Stimulated activated CD8-positive, alpha-beta memory T cell treated with anti-CD3 and anti-CD28 coated beads, Interleukin-4, amount 100 ng/mL, for 1 hour (primary cell): ENCODE measurements at regions not wholly inside any gene's neighbourhood (a gene's known extent, or its start where the extent isn't known, plus 50 kb on each side); places are given as distances from the start of the nearest gene placed in this dataset.
A peak's percentile ranks its signal among the peaks of the same experiment; 100 is the strongest.

Experiments
- DNase-seq, 2 donors: peaks; one replicate each; pipeline ENCODE4 v3.0.0-alpha.2; 2020; ENCODE audit warnings: low read depth in 2 of 2, low spot score in 1 of 2

DNA sequence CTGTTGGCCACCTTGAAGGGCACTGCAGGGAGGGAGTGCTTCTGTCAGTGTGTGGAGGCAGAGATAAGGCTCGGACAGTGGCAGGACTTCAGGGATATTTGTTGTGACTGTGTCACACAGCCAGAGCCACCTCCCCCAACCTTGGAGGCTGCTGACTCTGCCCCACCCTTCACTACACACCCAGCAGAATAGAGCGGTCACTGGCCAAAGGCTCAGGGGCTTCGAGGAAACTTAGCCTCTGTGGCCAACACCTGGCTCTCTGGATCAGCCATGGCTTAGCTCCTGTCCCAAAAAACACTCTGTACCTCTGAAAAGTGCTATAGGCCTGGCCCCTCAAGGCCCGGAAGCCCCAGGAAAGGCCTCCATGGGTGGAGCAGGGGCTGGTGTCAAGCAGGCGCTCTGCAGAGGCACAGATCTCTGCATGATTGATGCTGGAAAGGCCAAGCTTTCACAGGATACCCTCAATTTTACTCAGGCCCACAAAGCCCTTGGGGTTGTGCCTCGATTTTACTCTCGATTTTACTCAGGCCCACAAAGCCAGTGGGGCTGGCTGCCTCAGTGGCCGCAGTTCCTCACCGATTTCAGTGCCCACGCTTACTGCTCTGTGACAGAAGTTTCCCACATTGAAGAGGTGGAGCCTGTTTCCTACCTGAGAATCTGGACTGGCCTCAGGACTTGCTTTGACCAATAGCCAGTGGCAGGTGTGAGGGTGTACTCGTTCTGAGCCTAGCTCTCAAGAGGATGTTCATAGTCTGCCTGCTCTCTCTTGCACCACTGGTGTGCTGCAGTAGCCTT lies 113.2 kb upstream of the GPR26 start:
- DNase-seq = no peak

DNA sequence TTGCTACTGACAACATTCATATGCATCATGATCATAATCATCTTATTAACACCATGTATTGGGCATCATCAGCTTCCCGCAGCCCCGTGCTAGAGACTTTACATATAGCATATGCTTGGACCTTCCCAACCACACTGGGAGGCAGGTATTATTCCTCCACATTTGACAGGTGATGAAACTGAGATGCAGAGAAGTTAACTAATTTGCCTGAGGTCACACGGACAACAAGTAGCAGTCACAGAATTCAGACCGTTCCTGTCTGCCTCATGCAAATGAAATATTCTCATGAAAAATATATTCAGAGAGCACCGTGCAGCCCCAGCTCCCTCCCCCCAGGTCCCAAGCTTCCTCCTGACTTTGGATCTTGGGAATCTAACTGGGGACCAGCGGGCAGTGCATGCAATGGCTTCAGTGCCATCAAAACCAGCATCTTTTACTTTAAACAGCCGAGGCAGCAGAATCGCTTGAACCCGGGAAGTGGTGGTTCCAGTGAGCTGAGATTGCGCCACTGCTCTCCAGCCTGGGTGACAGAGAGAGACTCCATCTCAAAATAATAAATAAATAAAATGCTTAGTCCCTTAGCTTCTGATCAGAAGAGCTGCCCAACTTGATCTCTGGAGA lies 112.2 kb upstream of the GPR26 start:
- no peak for DNase-seq

DNA sequence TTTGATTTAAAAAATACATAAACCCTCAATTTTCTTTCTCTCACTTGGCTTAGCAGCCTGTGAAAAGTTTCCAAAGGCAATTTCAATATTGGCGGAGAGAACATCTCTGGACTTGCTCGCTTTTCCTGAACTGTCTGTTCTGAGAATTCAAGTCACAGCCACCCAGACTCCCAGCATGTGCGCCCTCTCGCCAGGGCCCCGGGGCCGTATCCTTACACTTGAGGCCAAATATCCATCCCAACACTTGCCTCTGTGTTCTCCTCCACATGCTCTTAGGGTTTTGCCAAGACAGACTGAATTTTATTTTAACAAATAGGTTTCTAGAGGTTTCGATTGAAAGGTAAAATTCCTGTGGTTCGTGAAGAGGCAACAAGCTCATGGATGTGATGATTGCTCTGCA lies 111.5 kb upstream of the GPR26 start:
- no peak for DNase-seq

DNA sequence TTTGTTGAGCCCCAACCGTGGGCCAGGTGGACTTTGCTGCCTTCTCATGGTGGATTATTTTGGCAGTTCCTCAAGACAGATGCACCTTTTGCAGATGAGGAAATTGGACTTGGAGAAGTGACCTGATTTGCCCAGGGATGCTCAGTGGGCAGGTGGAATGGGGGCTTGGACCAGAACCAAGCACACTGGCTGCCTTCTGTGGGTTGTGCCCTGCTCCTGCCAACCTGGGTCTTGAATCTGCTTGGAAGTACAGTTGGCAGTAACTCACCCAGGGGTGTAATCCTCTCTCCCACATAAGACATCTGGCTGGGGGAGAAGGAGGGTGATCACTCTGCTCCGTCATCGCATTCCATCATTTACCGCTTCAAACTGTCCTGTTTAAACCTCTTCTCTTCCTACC lies 110.5 kb upstream of the GPR26 start:
- no peak for DNase-seq

DNA sequence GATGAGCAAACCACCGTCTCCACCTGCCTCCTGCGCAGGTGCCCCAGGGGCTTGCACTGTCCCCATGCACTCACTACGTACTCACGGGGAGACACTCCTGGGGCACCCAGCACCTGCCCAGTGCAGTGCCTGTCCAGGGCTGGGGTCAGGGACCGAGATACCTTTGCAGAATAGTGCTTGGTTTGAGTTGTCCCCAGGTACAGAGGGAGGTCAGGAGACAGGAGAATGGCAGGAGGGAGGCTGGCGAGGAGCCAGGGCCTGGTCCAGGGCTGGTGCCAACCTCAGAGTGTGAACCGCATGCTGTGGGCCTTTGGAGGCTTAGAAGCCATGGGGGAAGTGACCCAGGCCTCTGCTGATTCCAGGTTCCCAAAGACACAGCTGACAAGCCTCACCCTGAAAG lies 110.1 kb upstream of the GPR26 start:
- no peak for DNase-seq

DNA sequence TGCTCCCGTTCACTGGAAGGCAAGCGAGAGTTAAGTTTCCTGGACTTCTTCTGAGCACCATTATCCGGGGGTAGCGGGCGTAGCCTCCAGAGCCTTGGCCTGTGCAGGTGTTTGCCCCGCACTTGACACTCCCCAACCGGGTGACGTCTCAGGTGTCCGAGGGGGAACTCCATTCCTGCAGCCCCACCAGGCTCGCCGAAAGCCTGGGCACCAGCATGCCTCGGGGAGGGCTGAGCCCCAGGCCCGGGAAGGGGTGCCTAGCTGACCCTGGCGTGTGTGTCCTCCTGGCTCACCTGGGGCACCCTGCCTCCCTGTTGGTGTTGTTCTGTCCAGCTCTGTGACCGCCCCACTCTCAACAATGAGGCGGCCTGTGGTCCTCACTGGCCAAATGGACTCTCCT lies 109.4 kb upstream of the GPR26 start:
- no peak for DNase-seq

DNA sequence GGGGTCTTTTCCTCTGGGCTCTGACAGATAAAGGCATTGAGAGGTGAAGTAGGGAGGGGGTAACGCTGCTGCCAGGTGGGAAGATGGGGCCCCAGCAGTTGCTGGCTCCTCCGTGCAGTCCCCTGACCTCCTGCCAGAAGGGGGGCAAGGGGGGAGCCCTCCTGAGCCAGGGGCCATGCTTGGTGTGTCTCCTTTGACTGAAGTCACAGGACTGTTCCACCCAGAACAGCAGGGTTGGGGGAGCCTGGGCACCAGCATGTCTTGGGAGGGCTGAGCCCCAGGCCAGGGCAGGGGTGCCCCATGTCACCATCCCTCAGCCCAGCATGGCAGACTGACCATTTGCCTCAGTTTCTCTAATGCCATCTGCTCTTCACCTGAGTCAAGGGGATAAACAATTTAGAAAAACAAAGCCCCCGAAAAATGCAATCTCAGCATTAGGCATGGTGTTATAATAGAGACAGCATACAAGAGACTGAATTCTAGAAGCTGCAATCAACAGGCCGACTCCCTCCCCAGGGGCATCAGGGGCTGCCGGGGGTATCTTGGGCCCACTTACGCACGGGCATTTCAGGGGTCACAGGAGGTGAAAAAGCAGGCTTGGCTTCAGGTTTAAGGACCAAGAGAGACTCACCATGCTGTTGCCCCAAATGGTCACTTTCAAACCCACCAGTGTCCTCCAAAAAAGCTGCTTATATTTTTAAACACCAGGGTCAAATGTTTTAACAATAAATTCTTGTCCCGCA lies 108.6 kb upstream of the GPR26 start:
- no peak for DNase-seq

DNA sequence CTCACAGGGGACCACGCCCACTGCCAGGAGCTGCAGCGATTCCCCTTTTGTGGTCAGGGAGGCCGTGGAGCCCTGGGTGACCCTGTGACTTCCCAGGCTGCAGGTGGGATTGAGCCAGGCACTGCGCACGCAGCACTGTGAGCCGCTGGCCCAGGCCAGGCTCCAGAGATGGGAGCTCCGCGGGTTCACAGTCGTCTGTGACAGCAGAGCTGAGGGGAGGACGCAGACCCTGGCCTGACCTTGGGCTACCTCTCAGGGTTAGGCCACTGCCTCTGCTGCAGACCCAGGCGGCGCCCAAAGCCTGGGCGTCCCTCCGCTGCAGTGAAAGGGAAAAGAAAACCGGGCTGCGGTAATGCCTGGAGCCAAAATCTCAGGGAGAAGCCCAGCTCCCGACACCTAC lies 107.5 kb upstream of the GPR26 start:
- DNase-seq = no peak

DNA sequence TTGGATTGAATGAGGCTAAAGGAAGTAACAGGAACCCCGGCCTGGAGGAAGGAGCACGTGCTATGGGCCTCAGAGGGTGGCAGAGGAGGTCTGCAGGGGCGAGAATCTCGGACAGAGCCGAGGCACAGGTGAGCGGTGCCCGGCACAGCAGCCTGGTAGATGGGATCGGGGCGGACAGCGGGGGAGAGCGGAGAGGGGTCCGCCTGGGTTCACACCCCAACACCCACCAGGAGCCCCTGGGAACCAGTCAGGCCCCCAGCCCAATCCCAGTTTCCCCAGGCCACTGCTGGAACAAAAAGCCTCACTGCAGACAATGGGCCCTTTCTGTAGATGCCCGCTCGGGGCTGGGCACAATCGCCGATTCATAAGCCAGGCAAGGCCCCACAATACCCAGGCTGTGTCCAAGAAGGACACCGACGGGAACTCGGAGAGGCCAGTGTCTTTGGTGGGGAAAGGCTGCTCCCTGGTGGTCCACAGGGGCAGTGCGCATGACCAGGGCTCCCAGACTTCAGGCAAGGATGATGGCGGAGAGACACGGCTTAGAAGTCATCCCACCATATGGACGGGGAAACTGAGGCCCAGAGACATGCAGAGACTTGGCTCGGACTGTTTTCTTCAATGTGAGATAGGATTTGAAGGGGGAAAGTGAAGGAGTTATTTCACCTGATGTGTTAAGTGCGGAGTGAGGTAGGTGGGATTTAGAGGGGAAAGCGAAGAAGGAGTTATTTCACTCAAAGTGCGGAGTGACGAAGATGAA lies 106.9 kb upstream of the GPR26 start:
- DNase-seq = peak; percentile 23 to 41

DNA sequence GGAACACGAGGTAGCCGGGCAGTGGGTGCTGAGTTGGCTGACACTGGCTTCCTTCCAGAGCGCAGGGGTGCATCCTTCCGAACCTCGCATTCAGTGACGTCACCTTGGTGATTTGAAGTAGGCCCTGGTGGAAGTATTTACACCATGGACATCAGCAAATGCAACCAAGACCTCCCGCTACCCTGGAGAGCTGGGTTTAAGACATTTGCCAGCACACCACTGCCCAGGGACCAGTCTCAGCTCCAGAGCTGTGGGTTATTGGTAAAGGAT lies 106.4 kb upstream of the GPR26 start:
- DNase-seq = no peak

DNA sequence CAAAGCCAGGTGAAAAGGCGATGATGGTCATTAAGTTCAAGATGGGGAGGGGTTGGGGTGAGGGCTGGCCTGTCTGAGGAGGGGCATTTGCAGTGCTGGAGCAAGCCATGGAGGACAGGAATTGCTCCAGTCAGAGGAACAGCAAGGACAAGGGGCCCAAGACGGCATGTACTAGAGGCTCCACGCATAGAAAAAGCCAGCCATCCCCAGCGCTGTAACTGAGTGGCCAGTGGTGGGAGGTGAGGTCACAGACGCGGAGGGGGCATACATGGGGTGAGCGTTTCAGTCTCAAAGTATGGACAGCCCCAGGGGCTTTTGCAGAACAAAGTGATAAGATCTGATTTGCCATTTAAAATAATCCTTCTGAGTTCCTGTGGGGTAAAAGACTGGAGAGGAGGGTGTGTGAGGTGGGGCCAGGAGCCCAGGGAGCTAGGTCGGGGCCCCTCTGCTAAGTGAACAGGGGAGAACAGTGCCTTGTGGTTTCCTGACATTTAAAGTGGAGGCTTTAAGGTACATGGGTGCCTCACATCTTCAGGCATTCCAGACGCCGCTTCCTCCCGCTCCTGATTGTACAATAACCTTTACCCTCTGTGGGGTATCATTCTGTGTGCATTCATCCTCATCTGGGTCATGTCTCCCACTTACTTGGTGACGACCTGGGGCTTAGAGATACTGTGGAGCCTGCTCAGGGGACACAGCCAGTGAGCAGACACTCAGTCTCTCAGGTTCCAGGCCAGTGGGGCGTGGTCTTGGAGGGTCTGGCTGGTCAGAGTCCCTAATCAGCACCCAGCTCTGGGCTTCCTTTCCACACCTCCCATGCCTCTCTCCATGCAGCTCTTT lies 105.6 kb upstream of the GPR26 start:
- no peak for DNase-seq

DNA sequence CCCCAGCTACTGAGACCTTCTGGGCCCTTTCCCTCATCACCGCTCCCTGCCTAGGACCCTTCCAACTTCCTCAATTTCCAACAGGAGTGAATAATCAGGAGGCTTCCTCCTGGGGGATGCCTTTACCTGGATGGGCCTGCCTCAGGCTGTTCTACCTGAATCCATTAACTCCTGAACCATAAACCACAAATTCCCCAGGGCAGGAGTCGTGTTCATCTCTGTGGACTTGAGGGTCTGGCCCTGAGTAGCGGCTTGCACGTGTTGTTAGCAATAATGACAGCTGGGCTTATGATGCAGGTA lies 105.1 kb upstream of the GPR26 start:
- DNase-seq = no peak

DNA sequence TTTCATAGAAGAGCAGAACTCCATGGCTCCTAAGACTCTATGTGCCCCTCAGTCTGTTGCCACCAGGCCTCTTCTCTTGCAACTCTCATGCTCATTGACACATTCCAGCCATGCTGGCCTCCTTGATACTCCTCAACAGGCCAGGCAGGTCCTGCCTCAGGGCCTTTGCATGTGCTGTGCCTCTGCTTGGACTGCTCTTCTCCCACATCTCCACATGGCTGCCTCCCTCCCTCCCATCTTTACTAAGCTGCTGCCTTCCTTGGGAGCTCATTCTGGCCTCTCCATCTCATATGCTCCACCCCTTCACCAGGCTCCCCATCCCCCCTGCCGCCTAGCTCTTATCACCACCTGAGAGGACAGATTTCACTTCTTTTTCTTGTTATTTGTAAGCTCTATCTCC lies 103.8 kb upstream of the GPR26 start:
- DNase-seq = no peak

DNA sequence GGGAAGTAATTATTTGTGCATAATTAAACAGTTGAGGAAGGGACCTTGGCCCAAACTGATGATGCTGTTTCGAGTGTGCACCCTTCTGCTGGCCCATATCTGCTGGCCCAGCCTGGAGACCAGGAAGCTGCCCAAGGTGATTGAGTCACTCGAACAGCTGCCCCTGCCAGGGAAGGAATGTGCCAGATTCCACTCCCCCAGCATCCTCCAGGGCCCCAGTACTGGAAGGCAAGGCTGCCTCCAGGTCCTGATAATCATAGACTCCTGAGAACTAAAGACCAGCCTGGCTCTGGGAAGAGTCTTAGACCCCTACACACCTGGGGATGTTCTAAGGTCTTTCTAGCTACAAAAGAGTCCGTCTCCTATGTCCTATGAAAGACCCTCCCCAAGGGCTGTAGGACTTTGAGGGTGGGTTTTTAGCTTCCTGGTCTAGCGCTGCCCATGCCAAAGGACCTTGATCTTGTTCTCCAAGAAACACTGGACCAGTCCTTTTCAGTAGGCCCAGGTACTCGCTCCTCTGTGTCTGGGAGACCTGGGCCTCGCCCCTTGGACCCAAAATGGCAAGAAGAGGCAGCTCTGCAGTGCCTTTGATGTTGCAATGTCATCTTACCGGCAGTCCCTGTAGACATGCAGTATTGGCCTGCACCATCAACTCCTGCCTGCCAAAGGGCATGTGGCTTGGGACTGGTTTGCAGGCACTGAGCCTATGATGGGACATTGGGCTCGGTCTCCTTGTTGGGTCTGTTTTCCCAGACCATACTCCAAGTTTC lies 103.2 kb upstream of the GPR26 start:
- no peak for DNase-seq

DNA sequence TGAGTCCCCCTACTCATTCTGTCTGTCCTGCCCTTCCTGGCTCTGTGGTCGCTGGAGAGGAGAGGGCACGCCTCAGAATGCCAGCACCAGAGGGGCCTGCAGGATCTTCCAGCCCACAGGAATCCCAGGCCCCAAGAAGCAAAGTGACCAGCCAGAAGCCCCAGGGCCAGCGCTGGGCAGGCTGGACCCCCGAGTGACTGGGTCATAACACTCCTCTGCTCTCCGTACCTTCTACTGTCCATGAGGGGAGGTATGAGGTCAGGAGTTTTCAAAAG lies 102.6 kb upstream of the GPR26 start:
- DNase-seq = no peak

DNA sequence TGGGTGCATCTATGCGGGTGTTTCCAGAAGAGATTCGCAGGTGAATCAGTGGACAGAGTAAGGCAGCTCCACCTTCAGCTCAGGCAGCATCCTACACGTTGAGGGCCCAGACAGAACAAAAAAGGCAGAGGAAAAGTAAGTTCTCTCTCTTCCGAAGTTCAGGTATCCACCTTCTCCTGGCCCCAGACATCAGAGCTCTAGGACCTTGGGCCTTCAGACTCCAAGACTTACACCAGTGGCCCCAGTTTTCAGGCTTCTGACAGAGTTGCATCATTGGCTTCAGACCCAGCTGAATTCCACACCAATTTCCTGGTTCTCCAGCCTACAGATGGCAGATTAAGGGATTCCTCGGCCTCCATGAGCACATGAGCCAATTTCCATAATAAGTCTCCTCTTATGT lies 102.2 kb upstream of the GPR26 start:
- no peak for DNase-seq

DNA sequence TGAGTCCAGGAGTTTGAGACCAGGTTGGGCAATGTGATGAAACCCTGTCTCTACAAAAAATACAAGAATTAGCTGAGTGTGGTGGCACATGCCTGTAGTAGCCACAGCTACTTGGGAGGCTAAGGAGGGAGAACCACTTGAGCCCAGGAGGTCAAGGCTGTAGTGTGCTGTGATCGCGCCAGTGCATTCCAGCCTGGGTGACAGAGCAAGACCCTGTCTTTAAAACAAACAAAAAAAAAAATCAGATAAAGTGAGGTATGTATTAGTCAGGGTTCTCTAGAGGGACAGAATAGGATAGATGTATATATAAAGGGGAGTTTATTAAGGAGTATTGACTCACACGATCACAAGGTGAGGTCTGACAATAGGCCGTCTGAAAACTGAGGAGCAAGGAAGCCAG lies 101.5 kb upstream of the GPR26 start:
- DNase-seq = no peak

DNA sequence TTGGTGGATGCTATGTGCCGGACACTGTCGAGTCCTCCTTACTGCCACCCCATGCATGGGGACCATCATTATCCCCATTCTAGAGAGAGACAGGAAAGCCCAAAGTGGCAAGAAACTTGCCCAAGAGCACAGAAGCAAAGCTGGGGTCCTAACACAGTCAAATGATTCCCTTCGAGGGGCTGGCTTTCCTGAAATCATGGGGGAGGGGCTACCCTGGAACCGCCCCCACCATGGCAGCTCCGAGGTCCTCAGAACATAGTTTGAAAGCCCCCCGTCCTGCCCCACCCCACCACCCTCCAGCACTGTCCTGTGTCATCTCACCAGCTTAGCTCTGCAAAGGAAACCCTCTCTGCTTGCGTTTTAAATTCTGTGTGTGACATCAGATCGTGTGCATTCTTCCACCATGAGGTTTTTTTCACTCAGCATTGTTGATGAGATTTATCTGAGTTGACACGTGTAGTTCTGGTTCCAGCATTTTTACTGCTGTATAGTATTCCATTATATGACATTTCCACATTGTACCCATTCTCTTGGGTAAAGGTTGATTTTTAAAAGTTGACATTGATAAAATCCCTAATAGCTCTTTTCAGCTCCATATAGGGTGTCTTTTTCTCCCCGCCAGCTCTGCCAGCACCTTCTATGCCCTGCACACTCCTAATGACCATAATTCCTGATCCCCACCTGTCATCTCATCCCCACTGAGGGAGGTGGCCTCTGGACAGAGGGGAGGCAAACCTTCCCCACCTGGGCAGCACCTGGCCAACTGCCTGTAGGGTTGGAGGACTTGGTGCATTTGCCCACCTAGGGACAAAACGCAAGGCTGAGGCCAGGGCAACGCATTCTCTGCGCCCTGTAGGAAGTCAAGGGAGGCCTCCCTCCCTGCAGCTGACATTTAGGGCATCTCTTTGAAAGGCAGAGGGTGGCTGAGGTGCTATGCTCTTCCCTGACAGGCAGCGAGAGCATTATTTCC lies 100.2 kb upstream of the GPR26 start:
- DNase-seq = no peak

DNA sequence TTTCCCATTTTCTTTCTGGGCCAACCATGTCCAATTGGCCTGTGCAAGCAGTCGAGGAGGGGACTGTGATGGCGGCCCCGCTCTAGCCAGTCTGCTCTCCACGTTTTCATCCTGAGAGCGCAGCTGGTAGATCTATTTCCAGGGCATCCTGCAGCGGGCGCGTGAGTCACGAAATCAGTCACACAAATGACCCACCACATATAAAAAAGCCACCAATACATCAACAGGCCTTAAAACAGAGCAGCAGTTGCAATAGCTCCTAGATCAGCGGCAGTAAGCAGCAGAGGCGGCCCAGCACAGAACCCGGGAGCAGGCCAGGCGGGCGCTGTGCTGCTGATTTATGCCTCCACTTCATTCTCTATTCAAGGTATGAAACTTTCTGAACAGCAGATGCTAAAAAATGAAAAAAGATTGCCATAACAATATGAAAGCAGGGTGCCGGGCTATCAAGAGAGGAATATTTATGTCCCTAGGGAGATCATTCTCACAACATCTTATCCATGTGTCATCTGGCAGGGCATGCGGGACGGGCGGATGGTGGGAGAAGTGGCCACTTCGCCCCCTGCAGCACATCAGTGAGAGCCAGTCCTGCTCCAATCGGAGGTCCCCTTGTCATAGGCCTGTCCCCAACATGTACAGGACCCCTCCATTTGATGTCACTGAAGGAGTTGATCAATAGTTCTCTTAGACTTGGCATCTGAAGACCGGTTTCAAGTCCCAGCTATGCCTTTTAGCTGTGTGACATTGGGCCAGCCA lies 98.0 kb upstream of the GPR26 start:
- no peak for DNase-seq
